Psoas muscle (tissue), 7 donors: ENCODE measurements at regions not wholly inside any gene's neighbourhood (a gene's known extent, or its start where the extent isn't known, plus 50 kb on each side); places are given as distances from the start of the nearest gene placed in this dataset.
"Not testable (repeated sequence)": the region's sequence is repeated elsewhere in the genome, so short reads cannot be mapped to it uniquely, and the experiment has no call there.

Source experiments
- ATAC-seq, 4 donors: fragments of 200-7000 bp; cut with Tn5 transposase; one replicate each; pipeline ENCODE4 v1.9.1; 2020; ENCODE audit warnings: moderate library complexity in 3 of 4, mild to moderate bottlenecking in 2 of 4
- DNase-seq, 2 donors: peaks; one replicate each; pipeline ENCODE4 v3.0.0-alpha.2; 2020
- H3K27ac ChIP-seq: fragments of 200-600 bp; one replicate; pipeline ENCODE4 v1.8.0; 2022
- H3K27me3 ChIP-seq, 3 donors: fragments of 200-600 bp in 1 of 3; one replicate each; pipeline versions ENCODE4 v1.6.1 to v1.8.0; 2013 to 2022; ENCODE audit warnings: low read length in 2 of 3, mild to moderate bottlenecking in 2 of 3, moderate library complexity in 1 of 3; ENCODE audit not compliant: insufficient read depth in 3 of 3
- H3K36me3 ChIP-seq, 2 donors: fragments of 200-600 bp in 1 of 2; one replicate each; pipeline versions ENCODE4 v1.6.1 to v1.8.0; 2013 to 2022; ENCODE audit warnings: low read depth in 1 of 2, mild to moderate bottlenecking in 1 of 2, moderate library complexity in 1 of 2; ENCODE audit not compliant: insufficient read depth in 1 of 2
- H3K4me1 ChIP-seq: fragments of 200-600 bp; one replicate; pipeline ENCODE4 v1.8.0; 2022
- H3K4me3 ChIP-seq: fragments of 200-600 bp; one replicate; pipeline ENCODE4 v1.8.0; 2022; ENCODE audit warnings: mild to moderate bottlenecking
- H3K9me3 ChIP-seq: fragments of 200-600 bp; one replicate; pipeline ENCODE4 v1.8.0; 2022
- CTCF ChIP-seq: fragments of 200-600 bp; IDR thresholded peaks from one replicate; pipeline ENCODE4 v1.8.0; 2022; ENCODE audit warnings: antibody characterized with exemption
- whole genome bisulfite sequencing, 3 donors: extraction: QIAGEN DNeasy Blood & Tissue Kit; methylation state at CpG; one replicate each; pipeline versions ENCODE4 v1.1.6 to v1.1.7; 2013; 5-methylcytosine and 5-hydroxymethylcytosine counted together
- intact Hi-C, 2 donors: fragments of 100-400 bp; cut with DNase I; formaldehyde crosslinking; loops; one replicate each; pipeline versions ENCODE4 v1.11.0 to v1.14.2; 2022
- donor health status: healthy with polysubstance abuse.
- donor health status: DM: no; HTN: no; CAD: no; lungs with moderate emphysema.
- donor health status: Bipolar disorder and iron deficiency.
- donor health status: healthy.
- donor health status: DM: yes; HTN: yes; CAD: no.
- donor health status: DM: no; HTN: no; CAD: no.
- donor health status: DM: yes; HTN: yes; CAD: no.

- Histone ChIP-seq H3K27ac (no peak overlapping the region), H3K4me3 (no peak overlapping the region), H3K27me3 (no peaks in the 10 kb centered on the region), H3K9me3 (no peaks in the 10 kb centered on the region), H3K4me1 (no peaks in the 10 kb centered on the region), H3K36me3 (no peaks in the 10 kb centered on the region)
- WGBS, 3 donors = 86 to 90% (median 87%) methylated on average over 2 of the region's 2 CpGs
- no peak for ATAC-seq
- no peak for TF ChIP-seq CTCF
- no peak for DNase-seq
- intact Hi-C loops = no loop called here
Measured at GRCh38 chr2:199042660-199043379, 414.9 kb downstream of the SATB2 start.

GRCh38 chr2:199040522-199040921 lies 417.2 kb downstream of the SATB2 start:
- TF ChIP-seq CTCF = no peak
- H3K27me3 ChIP-seq = no peaks in the 10 kb centered on the region
- no peaks in the 10 kb centered on the region for H3K4me1 ChIP-seq
- WGBS, 3 donors = 44 to 47% (median 44%) methylated on average over 2 of the region's 2 CpGs
- no peak overlapping the region for H3K27ac ChIP-seq
- intact Hi-C loops = no loop called here
- H3K4me3 ChIP-seq = no peak overlapping the region
- no peaks in the 10 kb centered on the region for H3K9me3 ChIP-seq
- ATAC-seq = no peak
- DNase-seq = no peak
- no peaks in the 10 kb centered on the region for H3K36me3 ChIP-seq

GRCh38 chr2:199033761-199034160 lies 424.0 kb downstream of the SATB2 start:
- ATAC-seq, DNase-seq, H3K27ac ChIP-seq, H3K27me3 ChIP-seq, H3K4me3 ChIP-seq, H3K9me3 ChIP-seq, H3K4me1 ChIP-seq, H3K36me3 ChIP-seq, intact Hi-C loops: not testable (repeated sequence)
- 80 to 87% (median 87%) methylated on average over 3 of the region's 3 CpGs for WGBS, 3 donors

- no peak for ATAC-seq
- 19 to 29% (median 19%) methylated on average over 3 of the region's 3 CpGs for WGBS, 3 donors
- H3K4me1 ChIP-seq = no peaks in the 10 kb centered on the region
Measured at GRCh38 chr2:199025146-199025545, 432.6 kb downstream of the SATB2 start.

GRCh38 chr2:199024224-199024623 lies 433.5 kb downstream of the SATB2 start:
- ATAC-seq = no peak

More at GRCh38 chr2:199025146-199025545, 432.6 kb downstream of the SATB2 start:
- Histone ChIP-seq H3K4me3 (no peak overlapping the region), H3K9me3 (no peaks in the 10 kb centered on the region), H3K36me3 (no peaks in the 10 kb centered on the region), H3K27me3 (no peaks in the 10 kb centered on the region), H3K27ac (no peak overlapping the region)
- TF ChIP-seq CTCF = no peak
- intact Hi-C loops = no loop called here
- DNase-seq = no peak

More at GRCh38 chr2:199024224-199024623, 433.5 kb downstream of the SATB2 start:
- no peaks in the 10 kb centered on the region for H3K4me1 ChIP-seq
- TF ChIP-seq CTCF = no peak
- H3K4me3 ChIP-seq = no peak overlapping the region
- no peaks in the 10 kb centered on the region for H3K27me3 ChIP-seq
- intact Hi-C loops = no loop called here
- H3K9me3 ChIP-seq = no peaks in the 10 kb centered on the region
- DNase-seq = no peak
- H3K27ac ChIP-seq = no peak overlapping the region
- H3K36me3 ChIP-seq = no peaks in the 10 kb centered on the region
